HG02852 (cell line): ENCODE measurements at regions not wholly inside any gene's neighbourhood (a gene's known extent, or its start where the extent isn't known, plus 50 kb on each side); places are given as distances from the start of the nearest gene placed in this dataset.
"Not testable (repeated sequence)": the region's sequence is repeated elsewhere in the genome, so short reads cannot be mapped to it uniquely, and the experiment has no call there.

Source experiments
- ATAC-seq: cut with Tn5 transposase; IDR thresholded peaks from one replicate; pipeline ENCODE4 v1.9.1; 2021; ENCODE audit warnings: mild to moderate bottlenecking, moderate library complexity; ENCODE audit not compliant: unreplicated experiment

GRCh38 chr6:115573861-115574260 is 486.8 kb downstream of the FRK start:
- ATAC-seq: no peak

GRCh38 chr6:115570331-115570730 is 490.4 kb downstream of the FRK start:
- no peak for ATAC-seq

DNA sequence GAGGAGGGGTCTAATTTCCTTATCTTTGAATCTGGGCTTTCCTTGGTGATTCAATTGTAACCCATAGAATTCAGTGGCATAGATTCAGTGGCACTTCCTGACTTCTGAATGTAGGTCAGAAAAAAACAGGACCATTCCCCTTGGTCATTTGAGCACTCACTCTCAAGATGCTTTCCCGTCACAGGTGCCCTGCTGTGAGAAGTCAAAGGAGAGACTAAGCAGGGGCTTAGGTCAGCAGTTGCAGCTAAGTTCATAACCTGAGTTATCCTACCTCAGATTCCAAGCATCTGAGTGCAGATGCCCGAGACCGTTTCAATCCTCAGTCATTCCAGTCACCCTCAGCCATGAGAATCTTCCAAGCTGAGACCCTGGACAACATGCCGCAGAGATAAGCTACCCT is 506.6 kb downstream of the FRK start:
- no peak for ATAC-seq

DNA sequence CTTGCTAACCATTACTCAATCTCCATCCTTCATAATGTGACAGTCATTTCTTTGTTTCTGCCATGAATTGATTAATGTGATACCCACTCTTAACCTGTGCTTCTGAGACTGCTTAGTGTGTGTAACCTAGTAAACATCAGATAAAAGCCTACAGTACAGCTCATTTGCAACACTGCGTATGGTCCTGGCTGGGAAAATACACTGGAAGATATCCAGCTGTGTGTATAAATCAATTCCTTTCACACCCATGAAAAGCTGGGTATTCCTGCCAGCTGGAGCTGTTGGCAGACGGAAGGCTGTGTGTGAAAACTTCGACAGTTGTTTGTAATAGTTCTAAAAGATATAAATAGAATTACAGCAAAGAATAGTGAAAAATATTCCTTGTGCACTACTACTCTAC is 509.2 kb downstream of the FRK start:
- no peak for ATAC-seq

DNA sequence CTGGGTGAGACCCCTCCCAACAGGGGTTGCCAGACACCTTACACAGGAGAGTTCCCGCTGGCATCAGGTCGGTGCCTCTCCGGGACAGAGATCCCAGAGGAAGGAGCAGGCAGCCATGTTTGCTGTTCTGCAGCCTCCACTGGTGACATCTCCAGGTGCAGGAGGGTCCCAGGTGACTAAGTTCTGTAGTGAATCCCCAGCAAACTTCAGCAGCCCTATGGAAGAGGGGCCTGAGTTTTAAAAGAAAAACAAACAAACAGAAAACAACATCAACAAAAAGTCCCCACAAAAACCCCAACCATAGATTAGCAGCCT is 515.1 kb downstream of the FRK start:
- no peak for ATAC-seq

- no peak for ATAC-seq
These were observed 515.7 kb downstream of the FRK start for GRCh38 chr6:115544765-115545671.

DNA sequence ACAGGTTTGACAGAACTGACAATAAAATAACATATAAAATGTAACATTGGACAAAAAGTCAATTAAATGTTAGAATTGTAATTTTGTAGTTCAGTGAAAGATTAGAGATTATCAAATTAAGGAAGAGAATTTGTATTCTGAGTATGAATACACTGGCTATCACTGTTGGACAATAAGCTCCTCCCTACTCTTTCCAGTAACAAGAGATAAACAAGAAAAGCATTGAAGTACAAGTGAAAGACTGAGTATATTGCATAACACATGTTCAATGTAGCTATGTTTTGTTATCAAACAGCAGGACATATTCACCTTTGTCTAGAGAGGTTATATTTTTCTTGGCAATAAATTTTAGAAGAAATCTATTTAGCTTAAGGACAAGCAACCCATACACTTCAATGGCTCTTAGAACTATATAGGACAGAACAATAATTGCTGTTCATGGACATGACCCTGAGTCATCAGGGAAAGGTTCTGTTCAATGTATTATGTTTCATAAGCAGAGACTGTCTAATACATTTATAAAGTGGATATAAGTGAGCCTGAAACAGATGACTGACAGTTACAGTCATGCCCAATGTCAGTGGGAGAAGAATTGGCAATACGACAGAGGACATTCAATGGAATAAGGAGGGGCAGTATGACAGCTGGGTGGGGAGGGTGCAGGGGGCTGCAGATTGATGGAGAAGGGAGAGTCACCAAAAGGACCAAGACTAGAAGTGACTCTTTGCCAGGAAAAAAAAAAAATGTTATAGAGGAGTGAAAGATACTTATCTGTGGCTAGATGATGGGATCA is 520.4 kb downstream of the FRK start:
- ATAC-seq: no peak

DNA sequence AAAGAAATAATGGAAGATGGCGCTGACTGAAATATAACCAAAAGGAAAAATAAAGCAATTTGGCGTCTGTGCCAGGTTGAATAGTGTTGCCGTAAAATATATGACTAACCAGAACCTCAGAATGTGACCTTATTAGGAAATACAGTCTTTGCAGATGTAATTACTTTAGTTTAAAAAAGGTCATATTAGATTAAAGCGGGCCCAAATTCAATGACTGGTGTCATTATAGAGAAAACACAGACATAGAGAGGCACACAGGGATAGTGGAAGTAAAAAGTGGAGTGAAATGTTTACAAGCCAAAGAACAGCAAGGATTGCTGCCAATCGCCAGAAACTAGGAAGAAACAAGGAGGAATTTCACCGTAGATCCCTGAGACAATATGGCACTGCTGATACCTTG is 521.2 kb downstream of the FRK start:
- no peak for ATAC-seq

- ATAC-seq: no peak
These were observed 535.9 kb downstream of the FRK start for GRCh38 chr6:115524821-115525220.

GRCh38 chr6:115521747-115522146 is 538.9 kb downstream of the FRK start:
- not testable (repeated sequence) for ATAC-seq

DNA sequence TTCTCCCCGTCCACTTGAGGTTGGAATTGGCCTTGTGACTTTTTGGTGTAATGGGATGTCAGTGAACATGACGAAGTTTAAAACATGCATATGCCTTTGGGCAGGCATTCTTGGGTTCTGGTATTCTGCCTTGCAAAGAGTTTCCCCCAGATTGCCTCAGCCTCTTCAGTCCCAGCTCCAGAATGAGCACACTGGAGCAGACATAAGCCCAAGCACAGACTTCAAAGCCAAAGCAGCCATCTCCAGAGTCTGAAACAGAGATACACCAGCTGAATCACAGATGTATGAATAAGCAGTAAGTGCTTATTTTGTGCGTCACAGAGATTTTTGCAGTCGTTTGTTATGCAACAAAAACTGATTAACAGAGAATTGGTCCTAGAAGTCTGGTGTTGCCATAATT is 546.0 kb downstream of the FRK start:
- ATAC-seq: no peak

DNA sequence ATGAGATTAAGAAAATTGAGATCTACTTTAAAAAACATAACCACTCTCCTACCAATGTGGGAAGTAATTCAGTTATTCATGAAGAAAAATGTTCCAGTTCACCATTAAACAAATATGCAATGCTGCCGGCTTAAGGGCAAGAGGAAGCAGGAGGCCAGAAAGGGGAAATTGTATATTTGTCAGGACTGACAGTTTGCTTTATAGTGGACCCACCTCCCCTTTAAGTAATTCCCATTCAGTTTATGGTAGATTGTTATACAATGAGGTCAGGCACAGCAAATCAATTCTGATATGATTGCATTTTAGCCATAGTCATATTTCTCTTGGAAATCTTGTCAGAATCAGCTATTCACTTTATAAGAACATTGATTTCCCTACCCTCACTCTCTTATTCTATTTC is 547.8 kb downstream of the FRK start:
- ATAC-seq: no peak

DNA sequence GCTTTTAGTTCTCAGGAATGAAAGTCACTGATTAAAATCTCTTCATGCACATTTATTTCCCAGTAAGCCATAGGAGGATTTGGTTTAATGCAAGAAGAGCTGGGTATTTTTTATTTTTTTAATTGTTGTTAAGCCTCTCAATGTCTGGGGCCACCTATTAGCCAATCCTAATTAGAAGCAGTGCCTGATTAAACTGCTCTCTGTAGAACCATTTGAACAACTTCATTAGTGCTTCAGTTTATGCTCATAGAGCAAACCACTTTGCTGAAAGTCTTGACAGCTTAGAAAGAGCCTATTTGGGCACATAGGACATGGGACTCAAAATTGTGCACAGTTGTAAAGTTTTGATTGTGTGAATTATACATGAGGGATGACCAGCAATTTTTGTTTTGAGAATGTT is 548.9 kb downstream of the FRK start:
- ATAC-seq: no peak

- not testable (repeated sequence) for ATAC-seq
These were observed 558.3 kb downstream of the FRK start for GRCh38 chr6:115502432-115502831.

DNA sequence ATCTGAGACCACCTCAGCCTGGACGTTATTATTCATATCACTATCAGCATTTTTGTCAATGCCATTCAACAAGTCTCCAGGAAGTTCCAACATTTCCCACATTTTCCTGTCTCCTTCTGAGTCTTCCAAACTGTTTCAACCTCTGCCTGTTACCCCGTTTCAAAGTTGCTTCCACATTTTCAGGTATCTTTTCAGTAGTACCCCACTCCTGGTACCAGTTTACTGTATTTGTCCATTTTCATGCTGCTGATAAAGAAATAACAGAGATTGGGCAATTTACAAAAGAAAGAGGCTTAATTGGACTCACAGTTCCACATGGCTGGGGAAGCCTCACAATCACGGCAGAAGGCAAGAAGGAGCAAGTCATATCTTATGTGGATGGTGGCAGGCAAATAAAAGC is 565.5 kb downstream of the FRK start:
- ATAC-seq: no peak

GRCh38 chr6:115487331-115487730 is 573.4 kb downstream of the FRK start:
- ATAC-seq: no peak

DNA sequence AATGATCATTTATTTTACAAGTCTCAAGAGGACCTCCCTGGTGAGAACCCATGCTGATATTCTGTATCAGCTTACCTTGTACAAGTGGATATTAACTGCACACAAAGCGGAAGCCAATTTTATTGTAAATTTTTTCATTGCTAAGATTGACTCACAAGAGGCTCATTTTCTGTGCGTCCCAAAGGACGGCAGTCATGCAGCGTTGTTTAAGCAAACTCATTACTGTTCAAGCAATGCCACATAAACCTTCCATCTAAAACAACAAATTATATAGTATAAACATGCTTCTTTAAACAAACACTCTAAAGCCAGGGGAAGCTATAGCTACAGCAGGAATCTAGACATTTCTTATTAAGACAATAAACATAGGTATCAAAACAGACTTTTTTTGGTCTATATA is 575.3 kb downstream of the FRK start:
- ATAC-seq: no peak

DNA sequence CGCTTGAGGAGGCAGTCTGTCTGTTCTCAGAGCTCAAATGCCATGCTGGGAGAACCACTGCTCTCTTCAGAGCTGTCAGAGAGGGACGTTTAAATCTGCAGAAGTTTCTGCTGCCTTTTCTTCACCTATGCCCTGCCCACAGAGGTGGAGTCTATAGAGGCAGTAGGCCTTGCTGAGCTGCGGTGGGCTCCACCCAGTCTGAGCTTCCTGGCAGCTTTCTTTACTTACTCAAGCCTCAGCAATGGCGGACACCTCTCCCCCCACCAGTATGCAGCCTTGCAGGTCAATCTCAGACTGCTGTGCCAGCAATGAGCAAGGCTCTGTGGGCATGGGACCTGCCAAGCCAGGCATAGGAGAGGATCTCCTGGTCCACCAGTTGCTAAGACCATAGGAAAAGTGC is 580.1 kb downstream of the FRK start:
- not testable (repeated sequence) for ATAC-seq

- ATAC-seq: no peak
These were observed 586.1 kb downstream of the FRK start for GRCh38 chr6:115474443-115475041.

DNA sequence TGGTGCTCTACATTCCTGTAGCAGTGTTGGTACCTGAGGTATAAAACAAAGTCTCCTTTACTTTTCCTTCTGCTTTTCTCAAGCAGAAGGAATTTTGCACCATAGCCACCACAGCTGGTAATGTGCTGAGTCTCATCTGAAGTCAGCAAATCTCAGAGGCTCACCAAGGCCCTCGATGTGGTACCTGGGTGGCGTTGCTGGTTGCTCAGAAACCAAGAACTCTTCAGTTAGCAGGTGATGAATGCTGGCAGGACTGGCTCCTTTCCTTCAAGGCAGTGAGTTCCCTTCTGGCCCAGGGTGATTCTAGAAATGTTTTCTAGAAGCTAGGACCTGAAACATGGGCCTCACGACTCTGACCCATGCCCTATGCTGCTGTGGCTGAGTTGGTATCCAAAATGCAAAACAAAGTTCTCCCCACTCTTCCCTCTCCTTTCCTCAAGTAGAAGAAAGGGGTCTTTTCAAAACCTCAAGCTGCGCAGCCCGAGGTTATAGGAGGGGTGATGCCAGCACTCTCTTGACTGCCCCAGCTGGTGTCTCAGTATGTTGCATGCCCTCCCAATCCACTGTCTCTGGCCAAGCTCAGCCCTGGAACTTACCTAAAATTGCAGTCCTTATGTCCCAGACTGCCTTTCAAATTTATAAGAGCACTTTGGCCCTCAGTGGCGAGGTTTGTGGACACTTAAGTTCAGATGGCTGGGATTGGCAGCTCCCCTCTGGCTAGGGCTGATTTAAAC is 592.3 kb downstream of the FRK start:
- no peak for ATAC-seq

DNA sequence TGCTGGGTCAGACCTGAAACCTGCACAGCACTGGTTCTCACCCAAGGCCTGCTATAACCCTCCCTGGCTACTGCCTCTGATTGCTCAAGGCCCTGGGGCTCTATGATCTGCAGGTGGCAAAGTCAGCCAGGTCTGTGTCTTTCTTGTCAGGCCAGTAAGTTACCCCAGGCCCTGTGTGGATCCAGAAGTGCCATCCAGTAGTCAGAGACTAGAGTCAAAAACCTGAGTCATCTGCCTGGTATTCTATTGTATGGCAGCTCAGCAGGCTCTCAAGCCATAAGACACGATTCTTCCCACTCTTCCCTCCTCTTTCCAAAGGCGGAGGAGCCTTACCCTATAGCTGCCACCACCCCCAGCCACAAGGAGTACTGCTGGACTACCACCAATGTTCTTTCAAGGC is 593.0 kb downstream of the FRK start:
- no peak for ATAC-seq
